HG03135 (cell line): ENCODE measurements at regions not wholly inside any gene's neighbourhood (a gene's known extent, or its start where the extent isn't known, plus 50 kb on each side); places are given as distances from the start of the nearest gene placed in this dataset.
"Not testable (repeated sequence)": the region's sequence is repeated elsewhere in the genome, so short reads cannot be mapped to it uniquely, and the experiment has no call there.

Source experiments
- ATAC-seq: cut with Tn5 transposase; IDR thresholded peaks from one replicate; pipeline ENCODE4 v1.9.1; 2021; ENCODE audit warnings: mild to moderate bottlenecking, moderate library complexity; ENCODE audit not compliant: unreplicated experiment

- no peak for ATAC-seq
These were observed 688.5 kb upstream of the CHD1 start for GRCh38 chr5:99617335-99617734.

- ATAC-seq = no peak
These were observed 686.1 kb upstream of the CHD1 start for GRCh38 chr5:99614888-99615287.

GRCh38 chr5:99607124-99607523 is 678.3 kb upstream of the CHD1 start:
- ATAC-seq = no peak

GRCh38 chr5:99605904-99606303 is 677.1 kb upstream of the CHD1 start:
- no peak for ATAC-seq

- ATAC-seq = no peak
These were observed 672.1 kb upstream of the CHD1 start for GRCh38 chr5:99600952-99601351.

- ATAC-seq = no peak
These were observed 662.0 kb upstream of the CHD1 start for GRCh38 chr5:99590806-99591205.

- peak; percentile 41 for ATAC-seq
These were observed 660.6 kb upstream of the CHD1 start for GRCh38 chr5:99589424-99589823.

GRCh38 chr5:99587983-99588382 is 659.2 kb upstream of the CHD1 start:
- peak; percentile 64 for ATAC-seq

- no peak for ATAC-seq
These were observed 658.1 kb upstream of the CHD1 start for GRCh38 chr5:99586878-99587277.

GRCh38 chr5:99581204-99581603 is 652.4 kb upstream of the CHD1 start:
- ATAC-seq = not testable (repeated sequence)

- ATAC-seq = not testable (repeated sequence)
These were observed 634.3 kb upstream of the CHD1 start for GRCh38 chr5:99562937-99563627.

GRCh38 chr5:99553211-99553810 is 624.5 kb upstream of the CHD1 start:
- no peak for ATAC-seq

- no peak for ATAC-seq
These were observed 615.5 kb upstream of the CHD1 start for GRCh38 chr5:99544356-99544755.

- no peak for ATAC-seq
These were observed 615.0 kb upstream of the CHD1 start for GRCh38 chr5:99543841-99544240.

GRCh38 chr5:99534241-99534640 is 605.4 kb upstream of the CHD1 start:
- ATAC-seq = not testable (repeated sequence)

- not testable (repeated sequence) for ATAC-seq
These were observed 592.9 kb upstream of the CHD1 start for GRCh38 chr5:99521666-99522065.

- not testable (repeated sequence) for ATAC-seq
These were observed 587.2 kb upstream of the CHD1 start for GRCh38 chr5:99515864-99516490.

GRCh38 chr5:99510237-99510866 is 581.5 kb upstream of the CHD1 start:
- not testable (repeated sequence) for ATAC-seq

GRCh38 chr5:99509064-99509463 is 580.3 kb upstream of the CHD1 start:
- ATAC-seq = not testable (repeated sequence)

- not testable (repeated sequence) for ATAC-seq
These were observed 566.6 kb upstream of the CHD1 start for GRCh38 chr5:99495456-99495855.

GRCh38 chr5:99478450-99478849 is 549.6 kb upstream of the CHD1 start:
- not testable (repeated sequence) for ATAC-seq

GRCh38 chr5:99473328-99473727 is 544.5 kb upstream of the CHD1 start:
- ATAC-seq = not testable (repeated sequence)
